Colonic mucosa (tissue), 4 donors: ENCODE measurements at regions not wholly inside any gene's neighbourhood (a gene's known extent, or its start where the extent isn't known, plus 50 kb on each side); places are given as distances from the start of the nearest gene placed in this dataset.

Source experiments
- DNase-seq: peaks from one replicate; pipeline ENCODE4 v3.0.0-alpha.2; 2020
- H3K27ac ChIP-seq: fragments of 200-600 bp; one replicate; pipeline ENCODE4 v1.8.0; 2021
- H3K27me3 ChIP-seq: fragments of 200-600 bp; one replicate; pipeline ENCODE4 v1.8.0; 2021
- H3K36me3 ChIP-seq: fragments of 200-600 bp; one replicate; pipeline ENCODE4 v1.8.0; 2021
- H3K4me1 ChIP-seq: fragments of 200-600 bp; one replicate; pipeline ENCODE4 v1.8.0; 2021; ENCODE audit warnings: mild to moderate bottlenecking
- H3K4me3 ChIP-seq: fragments of 200-600 bp; one replicate; pipeline ENCODE4 v1.8.0; 2021
- H3K9ac ChIP-seq, 2 donors: one replicate each; pipeline ENCODE4 v1.7.0; 2013; ENCODE audit warnings: control low read depth in 2 of 2, low read depth in 2 of 2, low read length in 2 of 2
- H3K9me3 ChIP-seq: fragments of 200-600 bp; one replicate; pipeline ENCODE4 v1.8.0; 2021
- CTCF ChIP-seq: fragments of 200-600 bp; IDR thresholded peaks from one replicate; pipeline ENCODE4 v1.8.0; 2022; ENCODE audit warnings: antibody characterized with exemption, mild to moderate bottlenecking
- intact Hi-C: fragments of 100-400 bp; cut with DNase I; formaldehyde crosslinking; loops from one replicate; pipeline ENCODE4 v1.14.1; 2022
- donor health status: healthy.
- donor health status: DM: no; HTN: no; CAD: no.
- donor health status: DM: no; HTN: no; CAD: no.

- intact Hi-C loops: no loop called here
- no peak for DNase-seq
- Histone ChIP-seq H3K4me1 (no peaks in the 10 kb centered on the region), H3K9me3 (no peaks in the 10 kb centered on the region), H3K36me3 (no peaks in the 10 kb centered on the region), H3K27me3 (no peaks in the 10 kb centered on the region), H3K9ac (no peak overlapping the region), H3K27ac (no peak overlapping the region), H3K4me3 (no peak overlapping the region)
- TF ChIP-seq CTCF: no peak
These were observed 1395.2 kb downstream of the EPHA7 start for GRCh38 chr6:92024110-92024509.

- no peak for DNase-seq
- no peak overlapping the region for H3K9ac ChIP-seq
- no peaks in the 10 kb centered on the region for H3K27me3 ChIP-seq
- no peaks in the 10 kb centered on the region for H3K9me3 ChIP-seq
- no peak overlapping the region for H3K4me3 ChIP-seq
- intact Hi-C loops: no loop called here
- no peaks in the 10 kb centered on the region for H3K4me1 ChIP-seq
- no peaks in the 10 kb centered on the region for H3K36me3 ChIP-seq
- no peak overlapping the region for H3K27ac ChIP-seq
- no peak for TF ChIP-seq CTCF
These were observed 1395.9 kb downstream of the EPHA7 start for GRCh38 chr6:92023410-92023966.

GRCh38 chr6:92011681-92012245, 1407.6 kb downstream of the EPHA7 start:
- no peak overlapping the region for H3K4me3 ChIP-seq
- no peaks in the 10 kb centered on the region for H3K4me1 ChIP-seq
- no peak overlapping the region for H3K27ac ChIP-seq
- no peaks in the 10 kb centered on the region for H3K9me3 ChIP-seq
- H3K9ac ChIP-seq: no peak overlapping the region
- no peaks in the 10 kb centered on the region for H3K27me3 ChIP-seq
- no peaks in the 10 kb centered on the region for H3K36me3 ChIP-seq
- no peak for DNase-seq
- intact Hi-C loops: no loop called here
- TF ChIP-seq CTCF: no peak

GRCh38 chr6:92008757-92009502, 1410.4 kb downstream of the EPHA7 start:
- no peak for DNase-seq
- H3K4me3 ChIP-seq: no peak overlapping the region
- H3K36me3 ChIP-seq: no peaks in the 10 kb centered on the region
- H3K27me3 ChIP-seq: no peaks in the 10 kb centered on the region
- H3K27ac ChIP-seq: no peak overlapping the region
- no peaks in the 10 kb centered on the region for H3K9me3 ChIP-seq
- TF ChIP-seq CTCF: no peak
- intact Hi-C loops: no loop called here
- H3K4me1 ChIP-seq: no peaks in the 10 kb centered on the region
- H3K9ac ChIP-seq: no peak overlapping the region

GRCh38 chr6:92000112-92000511, 1413.2 kb upstream of the MAP3K7 start:
- H3K4me3 ChIP-seq: no peak overlapping the region
- H3K36me3 ChIP-seq: no peaks in the 10 kb centered on the region
- H3K27ac ChIP-seq: no peak overlapping the region
- H3K4me1 ChIP-seq: no peaks in the 10 kb centered on the region
- no peak for TF ChIP-seq CTCF
- no peak overlapping the region for H3K9ac ChIP-seq
- DNase-seq: no peak
- H3K9me3 ChIP-seq: no peaks in the 10 kb centered on the region
- intact Hi-C loops: no loop called here
- no peaks in the 10 kb centered on the region for H3K27me3 ChIP-seq
